NCI-H2081 treated with DMSO at 0.1 percent for 48 hours (cell line): ENCODE measurements at regions not wholly inside any gene's neighbourhood (a gene's known extent, or its start where the extent isn't known, plus 50 kb on each side); places are given as distances from the start of the nearest gene placed in this dataset.
"Not testable (repeated sequence)": the region's sequence is repeated elsewhere in the genome, so short reads cannot be mapped to it uniquely, and the experiment has no call there.

Source experiments
- DNase-seq: peaks from one replicate; lab custom pipeline; 2025; lab: John Stamatoyannopoulos, UW

DNA sequence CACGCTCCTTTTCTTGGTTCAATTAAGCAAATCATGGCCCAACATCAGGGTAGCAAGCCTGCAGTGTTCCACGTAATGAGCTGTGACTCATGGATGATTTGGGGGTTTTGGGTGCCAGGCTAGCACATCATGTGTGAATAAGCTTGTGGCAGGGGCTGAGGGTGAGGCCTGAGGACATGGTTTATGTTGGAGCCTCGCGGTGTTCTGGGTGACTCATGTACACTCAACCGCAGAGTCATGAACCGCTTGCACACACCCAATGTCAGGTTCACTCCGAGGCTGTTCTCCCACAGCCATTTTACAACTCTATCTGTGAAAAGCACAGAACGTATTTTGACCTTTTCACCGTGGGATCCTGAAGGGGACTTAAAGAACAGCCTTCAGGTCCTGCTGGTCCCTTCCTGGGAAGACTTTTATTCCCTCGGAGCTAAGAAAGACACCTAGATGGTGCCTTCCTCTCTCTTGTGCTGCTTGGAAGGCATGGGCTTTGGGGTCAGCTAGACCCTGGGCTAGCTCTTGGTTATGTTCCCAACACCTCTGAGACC is 139.9 kb upstream of the ZEB2 start:
- no peak for DNase-seq

DNA sequence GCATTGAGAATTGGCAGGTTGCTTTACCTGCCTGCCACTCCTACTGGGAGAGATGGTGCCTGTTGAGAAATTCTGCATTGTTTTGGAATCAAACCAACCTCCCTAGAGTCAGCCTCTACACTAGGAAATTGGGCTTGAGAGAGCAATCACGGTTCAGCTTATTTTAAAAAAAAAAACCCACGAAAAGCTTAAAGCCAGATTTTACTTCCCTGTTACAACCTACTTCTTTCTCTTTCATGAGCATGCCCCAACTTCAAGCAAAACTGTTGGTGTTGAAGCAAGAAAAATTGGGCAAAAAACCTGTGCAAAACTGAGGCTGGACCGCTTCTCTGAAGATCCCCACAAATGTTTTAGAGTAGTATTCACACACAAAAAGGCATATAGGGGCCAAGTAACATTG is 134.6 kb upstream of the ZEB2 start:
- DNase-seq: no peak

DNA sequence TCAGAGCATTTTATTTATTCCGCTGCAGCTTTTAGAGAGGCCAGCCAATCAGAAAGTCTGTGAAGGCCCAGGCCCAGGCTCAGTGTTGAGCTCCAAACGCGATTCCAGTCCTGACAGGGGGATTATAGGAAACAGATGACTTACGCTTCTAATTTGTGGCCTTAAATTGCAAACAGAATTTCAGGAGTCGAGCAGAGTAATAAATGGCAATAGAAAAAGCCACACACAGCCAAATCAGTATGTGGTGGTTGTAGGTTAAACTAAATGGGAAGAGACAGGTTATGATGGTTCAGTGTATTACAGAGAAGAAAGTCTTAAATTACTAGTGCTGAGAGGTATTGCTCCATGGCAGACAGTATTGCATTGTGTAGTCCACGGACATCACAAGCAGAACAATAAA is 131.0 kb upstream of the ZEB2 start:
- DNase-seq: no peak

DNA sequence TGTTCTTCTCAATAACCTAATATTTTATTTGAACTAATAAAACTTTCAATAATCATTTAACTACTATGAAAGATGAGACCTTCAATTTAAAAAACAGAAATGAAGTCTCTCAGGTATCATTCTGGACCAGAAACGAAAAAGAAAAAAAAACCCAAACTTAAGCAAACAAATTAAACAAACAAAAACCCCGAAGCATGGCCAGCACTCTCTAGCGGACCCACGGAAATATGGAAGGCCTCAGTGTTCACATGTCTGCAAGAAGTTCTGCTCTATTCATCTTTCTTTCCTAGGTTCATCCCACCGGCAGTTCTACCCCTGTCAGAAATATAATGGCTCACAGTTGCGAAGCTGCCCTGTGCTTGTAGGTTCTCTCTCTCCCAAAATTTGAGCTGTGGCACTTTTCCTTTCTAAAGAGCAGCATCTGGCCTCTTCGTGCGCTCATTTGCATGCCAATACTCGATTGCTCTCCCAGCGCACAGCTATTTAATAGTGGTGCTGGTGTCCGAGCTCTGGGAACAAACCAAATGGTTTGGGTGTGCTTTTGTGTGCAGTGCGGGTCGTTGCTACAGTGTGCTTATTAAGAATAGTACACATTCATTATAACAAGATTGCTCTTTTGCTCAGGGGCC is 129.0 kb upstream of the ZEB2 start:
- DNase-seq: no peak

DNA sequence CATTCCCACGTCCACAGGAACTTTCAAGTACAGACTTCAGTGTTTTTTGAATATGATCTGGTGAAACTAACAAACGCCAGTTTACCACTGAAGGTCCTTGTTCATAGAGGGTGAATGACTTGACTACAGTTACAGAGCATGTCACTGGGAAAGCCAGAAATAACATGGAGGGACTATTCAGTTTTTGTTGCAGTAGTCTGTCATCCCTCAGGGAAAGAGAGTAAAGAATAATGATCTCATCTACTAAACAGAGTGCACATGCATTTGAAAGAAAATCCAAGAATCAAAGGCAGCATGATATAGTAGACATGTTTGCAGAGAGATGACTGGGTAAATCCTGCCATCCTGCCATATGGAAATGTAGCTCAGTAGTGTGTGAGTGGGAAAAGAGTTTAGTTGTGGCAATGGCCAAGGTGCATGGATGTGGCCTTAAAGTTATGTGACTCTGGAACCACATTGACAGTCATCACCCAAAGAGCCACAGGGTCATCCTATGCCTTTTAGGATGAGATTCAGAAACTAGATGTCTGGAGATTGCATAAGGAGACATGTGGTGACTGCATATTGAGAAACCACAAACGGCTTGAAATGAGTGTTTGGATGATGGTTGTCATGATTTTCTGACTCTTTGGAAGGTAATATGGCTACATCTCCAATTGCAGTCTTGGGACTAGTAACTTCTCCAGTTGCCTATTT is 125.3 kb upstream of the ZEB2 start:
- DNase-seq: no peak

DNA sequence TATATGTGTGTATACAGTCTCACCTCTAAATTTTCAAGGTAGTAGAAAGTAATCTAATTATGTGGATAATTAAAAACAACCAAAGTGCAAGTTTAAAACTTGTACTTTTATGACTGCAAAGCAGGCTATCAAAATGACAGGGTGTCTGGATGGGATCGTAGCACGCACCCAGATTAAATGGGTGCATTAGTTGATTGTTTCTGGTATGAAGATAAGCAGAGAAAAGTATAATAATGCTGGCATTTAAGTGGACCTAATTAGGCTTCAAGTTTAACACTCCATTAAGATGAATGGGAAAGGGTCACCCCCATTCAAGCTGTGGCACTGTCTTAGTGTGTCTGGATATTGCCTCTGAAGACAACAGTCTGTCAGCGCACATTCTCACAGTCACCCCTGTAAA is 124.6 kb upstream of the ZEB2 start:
- DNase-seq: no peak

DNA sequence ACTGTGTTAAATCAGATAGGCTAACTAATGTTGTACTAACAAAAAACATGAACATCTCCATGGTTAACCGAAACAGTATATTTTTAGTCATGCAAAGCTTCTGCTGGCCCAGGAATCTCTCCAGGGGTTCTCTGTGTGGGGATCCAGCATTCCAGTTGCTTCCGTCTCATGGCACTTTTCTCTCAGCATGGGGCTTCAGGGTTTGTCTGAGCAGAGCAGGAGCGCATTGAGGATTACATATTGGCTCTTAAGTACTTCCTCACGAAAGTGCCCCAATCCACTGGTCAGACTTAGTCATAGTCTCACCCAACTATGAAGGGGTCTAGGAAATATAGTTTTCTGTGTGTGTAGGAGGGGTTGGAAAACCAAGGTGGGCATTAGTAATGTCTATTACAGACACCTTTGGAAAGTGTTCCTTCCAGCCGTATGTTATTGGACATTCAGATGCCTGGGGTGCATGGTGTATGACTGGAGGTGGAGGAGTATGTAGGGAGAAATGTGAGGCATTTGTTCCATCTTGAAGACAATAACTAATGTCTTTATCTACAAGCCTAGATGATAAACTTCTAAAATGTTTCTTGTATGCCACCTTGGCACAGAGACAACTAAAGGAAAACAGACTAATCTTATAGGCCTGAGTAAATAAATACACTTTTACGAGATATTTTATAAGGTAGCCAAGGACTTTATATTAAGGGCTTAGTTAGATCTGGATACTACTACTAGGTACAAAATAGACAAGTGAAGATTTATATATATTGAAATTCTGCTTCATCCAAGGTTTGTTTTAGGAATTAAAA is 123.8 kb upstream of the ZEB2 start:
- DNase-seq: no peak

DNA sequence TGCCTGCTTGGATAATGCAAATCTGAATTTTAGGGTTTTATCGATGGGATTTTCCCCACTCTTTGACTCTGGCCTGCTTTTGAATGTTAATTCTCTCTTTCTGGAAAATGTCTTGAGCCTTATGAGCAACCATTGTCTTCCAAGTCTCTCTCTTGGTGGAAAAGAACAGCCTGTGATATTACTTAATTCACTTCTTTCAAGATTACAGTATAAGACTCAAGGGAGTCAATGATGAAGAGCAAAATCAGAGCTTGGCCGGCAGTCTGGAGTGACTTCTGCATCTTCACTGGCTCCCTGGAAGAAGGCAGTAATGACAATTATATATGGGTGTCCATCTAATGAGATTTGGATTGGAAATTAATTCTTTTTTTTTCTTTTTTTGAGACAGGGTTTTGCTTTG is 122.9 kb upstream of the ZEB2 start:
- no peak for DNase-seq

DNA sequence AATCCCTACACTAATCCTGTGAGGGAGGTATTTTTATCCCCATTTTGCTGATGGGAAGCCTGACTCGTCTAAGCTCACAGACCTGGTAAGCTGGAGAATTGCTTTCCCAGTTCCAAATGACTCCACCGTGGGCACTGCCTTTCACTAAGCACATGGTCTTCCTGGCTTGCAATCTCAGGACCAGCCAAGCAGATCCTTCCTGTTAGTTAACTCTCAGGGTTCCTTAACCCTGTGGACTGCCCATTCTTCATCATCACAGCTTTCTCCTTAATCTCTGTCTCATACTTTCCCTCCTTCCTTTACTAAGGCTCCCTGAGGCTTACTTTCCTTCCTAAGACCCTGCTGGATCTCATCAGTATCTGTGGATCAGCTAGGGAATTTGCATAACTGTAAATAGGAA is 122.2 kb upstream of the ZEB2 start:
- DNase-seq: no peak

DNA sequence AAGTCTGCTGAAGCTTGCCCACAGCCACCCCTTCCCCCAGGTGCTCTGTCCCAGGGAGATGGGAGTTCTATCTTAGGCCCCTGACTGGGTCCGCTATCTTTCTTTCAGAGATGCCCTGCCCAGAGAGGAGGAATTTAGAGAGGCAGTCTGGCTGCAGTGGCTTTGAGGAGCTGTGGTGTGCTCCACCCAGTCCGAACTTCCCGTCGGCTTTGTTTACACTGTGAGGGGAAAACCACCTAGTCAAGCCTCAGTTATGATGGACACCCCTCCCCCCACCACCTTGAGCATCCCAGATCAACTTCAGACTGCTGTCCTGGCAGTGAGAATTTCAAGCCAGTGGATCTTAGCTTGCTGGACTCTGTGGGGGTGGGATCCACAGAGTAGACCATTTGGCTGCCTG is 118.3 kb upstream of the ZEB2 start:
- not testable (repeated sequence) for DNase-seq

DNA sequence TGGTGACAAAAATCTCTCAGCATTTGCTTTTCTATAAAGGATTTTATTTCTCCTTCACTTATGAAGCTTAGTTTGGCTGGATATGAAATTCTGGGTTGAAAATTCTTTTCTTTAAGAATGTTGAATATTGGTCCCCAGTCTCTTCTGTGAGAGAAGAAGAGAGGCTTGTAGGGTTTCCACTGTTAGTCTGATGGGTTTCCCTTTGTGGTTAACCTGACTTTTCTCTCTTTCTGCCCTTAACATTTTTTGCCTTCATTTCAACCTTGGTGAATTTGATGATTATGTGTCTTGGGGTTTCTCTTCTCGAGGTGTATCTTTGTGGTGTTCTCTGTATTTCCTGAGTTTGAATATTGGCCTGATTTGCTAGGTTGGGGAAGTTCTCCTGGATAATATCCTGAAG is 116.9 kb upstream of the ZEB2 start:
- DNase-seq: not testable (repeated sequence)

DNA sequence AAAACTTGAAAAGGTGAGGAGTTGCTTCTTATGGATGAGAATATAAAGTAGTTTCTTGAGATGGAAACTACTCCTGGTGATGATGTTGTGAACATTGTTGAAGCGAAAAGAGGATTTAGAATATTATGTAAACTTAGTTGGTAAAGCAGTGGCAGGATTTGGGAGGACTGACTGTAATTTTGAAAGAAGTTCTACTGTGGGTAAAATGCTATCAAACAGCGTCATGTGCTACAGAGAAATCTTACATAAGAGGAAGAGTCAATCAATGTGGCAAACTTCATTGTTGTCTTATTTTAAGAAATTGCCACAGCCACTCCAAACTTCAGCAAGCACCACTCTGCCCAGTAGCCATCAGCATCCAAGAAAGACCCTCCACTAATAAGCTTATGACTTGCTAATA is 112.9 kb upstream of the ZEB2 start:
- no peak for DNase-seq

DNA sequence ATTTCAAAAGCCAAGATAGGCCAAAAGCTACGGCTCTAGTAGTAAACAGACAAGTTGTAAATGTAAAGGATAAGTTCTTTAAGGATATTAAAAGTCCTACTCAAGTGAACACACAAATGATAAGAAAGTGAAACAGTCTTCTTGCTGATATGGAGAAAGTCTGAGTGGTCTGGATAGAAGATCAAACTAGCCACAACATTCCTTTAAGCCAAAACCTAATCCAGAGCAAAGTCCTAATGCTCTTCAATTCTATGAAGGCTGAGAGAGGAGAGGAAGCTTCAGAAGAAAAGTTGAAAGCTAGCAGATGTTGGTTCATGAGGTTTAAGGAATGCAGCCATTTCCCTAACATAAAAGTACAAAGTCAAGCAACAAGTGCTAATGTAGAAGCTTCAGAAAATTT is 111.7 kb upstream of the ZEB2 start:
- DNase-seq: no peak

DNA sequence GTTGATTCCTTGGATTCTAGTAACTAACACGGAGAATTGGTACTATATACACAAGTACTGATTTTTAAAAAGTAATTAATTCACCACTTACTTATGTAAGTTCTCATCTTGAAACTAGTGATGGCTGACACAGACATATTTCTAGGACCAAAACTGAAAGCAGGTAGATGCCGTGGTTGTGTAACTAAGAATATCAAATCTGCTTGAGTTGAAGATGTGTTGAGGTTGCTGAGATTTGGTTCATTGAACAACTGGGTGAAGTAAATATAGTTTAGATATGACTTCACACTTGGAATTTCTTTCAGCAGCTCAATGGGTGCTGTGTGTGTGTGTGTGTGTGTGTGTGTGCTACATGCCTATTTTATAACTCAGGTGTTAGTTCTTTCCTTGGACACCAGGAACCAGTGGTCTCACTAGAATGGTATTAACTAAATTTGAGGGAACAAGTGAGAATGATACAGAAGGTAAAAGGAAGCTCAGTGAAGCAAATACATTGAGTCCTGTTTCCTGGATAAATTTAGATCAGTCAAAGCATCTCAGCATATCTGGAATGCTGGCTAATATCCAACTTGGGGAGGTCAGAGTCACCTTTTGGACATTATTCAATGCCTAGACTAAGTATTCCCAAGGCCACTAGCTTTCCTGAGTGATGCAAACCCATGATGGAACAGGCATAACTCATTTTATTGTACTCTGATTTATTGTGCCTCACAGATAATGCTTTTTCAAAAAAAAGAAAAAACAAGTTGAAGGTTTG is 110.7 kb upstream of the ZEB2 start:
- no peak for DNase-seq

DNA sequence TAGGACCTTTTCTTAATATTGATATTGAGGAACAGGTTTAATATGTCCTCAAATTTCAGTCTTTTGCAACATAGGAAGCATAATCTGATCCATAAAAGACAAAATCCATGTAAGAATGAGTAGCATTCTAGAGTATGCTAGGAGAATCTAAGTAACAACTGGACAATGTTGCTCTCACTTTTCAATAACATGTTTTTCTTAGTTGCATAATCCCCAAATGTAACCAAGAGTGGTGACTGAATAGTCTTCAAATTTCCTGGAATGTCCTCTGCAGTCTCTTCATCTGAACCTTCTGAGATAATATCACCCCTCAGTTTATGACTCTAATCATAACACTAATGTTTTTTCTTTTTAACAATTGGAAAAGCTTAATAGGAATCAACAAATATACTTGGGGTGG is 110.0 kb upstream of the ZEB2 start:
- DNase-seq: no peak

DNA sequence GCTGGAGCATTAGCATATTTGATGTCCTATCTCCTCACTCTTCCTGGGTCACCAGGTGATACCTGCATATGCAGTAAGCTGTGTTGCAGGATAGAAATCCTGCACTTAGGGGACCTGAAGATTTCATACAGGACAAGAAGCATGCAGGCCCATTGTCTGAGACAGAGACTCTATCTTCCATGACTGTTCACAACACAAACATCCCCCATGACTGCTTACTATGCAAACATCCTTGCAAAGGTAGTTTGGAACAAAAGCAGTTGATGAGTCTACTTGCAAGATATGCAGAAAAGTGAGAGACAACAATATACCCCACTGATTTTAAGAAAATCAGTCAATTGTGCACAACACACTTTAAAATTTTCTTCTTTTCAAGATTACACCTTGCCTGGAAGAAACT is 108.6 kb upstream of the ZEB2 start:
- no peak for DNase-seq

DNA sequence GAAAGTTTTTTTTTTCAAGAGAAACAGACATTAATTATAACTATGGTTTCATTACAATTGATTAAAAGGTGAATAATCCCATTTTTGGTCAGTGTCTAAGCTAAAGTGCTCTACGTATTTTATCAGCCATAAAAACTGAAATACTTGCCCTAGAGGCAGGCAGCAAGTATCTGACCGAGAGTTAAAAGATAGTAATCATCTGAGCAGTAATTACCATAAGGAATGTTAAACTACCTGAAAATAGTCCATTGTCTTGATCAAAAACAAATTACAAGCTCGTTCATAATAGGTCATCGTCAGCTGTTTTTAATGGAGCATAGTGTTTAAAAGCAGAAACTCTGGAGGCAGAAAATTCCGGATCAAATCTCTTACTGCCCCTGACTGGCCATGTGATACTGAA is 105.7 kb upstream of the ZEB2 start:
- no peak for DNase-seq

DNA sequence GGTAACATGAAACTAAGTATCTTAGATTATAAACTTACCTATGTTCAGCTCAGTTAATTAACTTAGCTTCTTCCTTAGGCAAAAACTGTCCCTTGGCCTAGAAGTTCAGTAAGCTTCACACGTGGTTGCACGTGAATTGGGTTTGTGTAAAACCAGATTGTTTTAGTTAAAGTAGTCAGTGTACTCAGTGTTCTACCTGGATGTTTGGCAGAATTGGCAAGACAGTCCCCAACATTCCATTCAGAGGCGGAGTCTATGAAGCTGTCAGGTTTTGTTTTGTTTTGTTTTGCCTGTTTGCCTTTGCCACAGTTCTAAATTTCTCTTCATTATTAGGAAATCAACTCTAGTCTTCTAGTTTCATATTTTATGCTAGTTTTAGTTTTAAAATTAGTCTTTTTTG is 105.3 kb upstream of the ZEB2 start:
- no peak for DNase-seq

DNA sequence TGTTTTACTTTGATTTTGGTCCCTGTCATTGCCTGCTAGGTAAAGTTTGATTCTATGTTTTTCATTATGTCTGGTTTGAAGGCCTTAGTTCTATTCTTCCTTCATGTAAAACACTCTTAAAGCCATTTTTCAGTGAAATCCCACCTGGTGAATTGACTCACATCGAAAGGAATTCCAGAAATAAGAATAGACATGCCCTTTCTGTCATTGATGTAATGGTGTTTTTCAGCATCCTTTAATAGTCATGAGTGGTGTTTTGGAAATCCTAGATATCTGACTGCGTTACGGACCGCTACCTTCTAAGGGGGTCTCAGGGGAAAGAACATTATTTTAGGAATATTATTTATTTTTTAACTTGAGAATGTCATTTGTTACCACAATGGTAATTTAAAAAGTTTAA is 104.5 kb upstream of the ZEB2 start:
- no peak for DNase-seq

DNA sequence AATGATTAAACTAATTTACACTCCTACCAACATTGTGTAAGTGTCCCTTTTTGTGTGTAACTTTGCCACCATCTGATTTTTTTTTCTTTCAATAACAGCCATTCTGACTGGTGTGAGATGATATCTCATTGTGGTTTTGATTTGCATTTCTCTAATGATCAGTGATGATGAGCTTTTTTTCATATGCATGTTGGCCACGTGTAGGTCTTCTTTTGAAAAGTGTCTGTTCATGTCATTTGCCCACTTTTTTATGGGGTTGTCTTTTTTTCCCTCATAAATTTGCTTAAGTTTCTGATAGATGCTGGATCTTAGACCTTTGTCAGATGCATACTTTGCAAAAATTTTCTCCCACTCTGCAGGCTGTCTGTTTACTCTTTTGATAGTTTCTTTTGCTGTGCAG is 102.5 kb upstream of the ZEB2 start:
- not testable (repeated sequence) for DNase-seq

DNA sequence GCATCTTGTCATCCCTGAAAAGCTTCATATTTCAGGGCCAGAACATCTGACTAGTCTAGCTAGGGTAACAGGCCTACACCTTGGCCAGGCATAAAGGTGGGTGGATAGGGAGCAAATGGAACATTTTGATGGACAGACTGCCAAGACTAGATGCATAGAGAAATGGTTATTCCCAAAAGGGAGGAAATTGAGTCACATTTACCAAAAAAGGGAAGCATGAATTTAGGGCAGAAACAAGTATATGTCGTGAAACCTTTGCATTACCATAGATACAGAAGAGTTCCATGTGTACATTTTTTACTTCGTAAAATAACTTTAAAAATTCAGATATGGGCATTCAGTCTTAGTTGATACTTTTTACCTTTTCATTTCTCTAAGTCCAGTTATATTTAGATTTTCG is 101.3 kb upstream of the ZEB2 start:
- DNase-seq: no peak

DNA sequence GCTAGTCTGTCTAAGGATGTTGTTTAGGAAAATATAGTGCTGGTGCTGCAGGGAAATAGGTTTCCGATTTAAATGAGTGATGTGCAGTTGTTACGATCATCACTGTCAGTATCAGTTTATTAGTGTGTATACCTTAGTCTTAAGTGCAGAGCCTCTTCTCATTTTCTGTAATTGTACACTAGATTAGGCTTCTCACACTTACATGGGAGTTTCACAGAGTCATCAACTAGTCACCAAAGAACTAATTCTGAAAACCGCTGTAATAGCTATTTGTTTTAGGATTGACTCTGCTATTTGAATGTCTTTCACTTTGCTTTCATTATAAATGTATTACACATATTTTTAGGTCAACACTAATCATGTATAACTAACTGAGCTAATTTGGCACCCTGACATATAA is 99.8 kb upstream of the ZEB2 start:
- no peak for DNase-seq
